Activated CD8-positive, alpha-beta T cell treated with anti-CD3 and anti-CD28 coated beads for 36 hours (primary cell): ENCODE measurements at regions not wholly inside any gene's neighbourhood (a gene's known extent, or its start where the extent isn't known, plus 50 kb on each side); places are given as distances from the start of the nearest gene placed in this dataset.
"Not testable (repeated sequence)": the region's sequence is repeated elsewhere in the genome, so short reads cannot be mapped to it uniquely, and the experiment has no call there.

Experiments used
- ATAC-seq: fragments of 200-7000 bp; cut with Tn5 transposase; one replicate; pipeline ENCODE4 v1.10.0; 2021; ENCODE audit warnings: mild to moderate bottlenecking, moderate library complexity
- CTCF ChIA-PET: fragments of 350-600 bp; sonication (Branson Sonifier 250); formaldehyde crosslinking; loops from one replicate; lab custom pipeline; 2021; ENCODE audit warnings: antibody characterized with exemption; lab: Charles Lee
- POLR2A ChIA-PET: fragments of 350-600 bp; sonication (Branson Sonifier 250); formaldehyde crosslinking; loops from one replicate; lab custom pipeline; 2021; ENCODE audit warnings: antibody characterized with exemption; lab: Charles Lee
- DNase-seq: peaks from one replicate; pipeline ENCODE4 v3.0.0-alpha.2; 2020
- H3K27ac Mint-ChIP-seq: one replicate; pipeline ENCODE4 v1.8.0; 2021; ENCODE audit warnings: mild to moderate bottlenecking, mixed read lengths
- H3K27me3 Mint-ChIP-seq: one replicate; pipeline ENCODE4 v1.8.0; 2021; ENCODE audit warnings: mixed read lengths
- H3K36me3 Mint-ChIP-seq: one replicate; pipeline ENCODE4 v1.8.0; 2021; ENCODE audit warnings: low read depth, mixed read lengths
- H3K4me1 Mint-ChIP-seq: one replicate; pipeline ENCODE4 v1.8.0; 2021; ENCODE audit warnings: low read depth, mixed read lengths
- H3K4me3 Mint-ChIP-seq: one replicate; pipeline ENCODE4 v1.8.0; 2021; ENCODE audit warnings: mild to moderate bottlenecking, moderate library complexity, mixed read lengths
- H3K9me3 Mint-ChIP-seq: one replicate; pipeline ENCODE4 v1.8.0; 2021; ENCODE audit warnings: mixed read lengths
- intact Hi-C: fragments of 100-400 bp; cut with micrococcal nuclease; formaldehyde crosslinking; loops from one replicate; pipeline ENCODE4 v1.10.0; 2022
- TF ChIP-seq, protein P1 (sequence below): fragments of 200-600 bp; IDR thresholded peaks from one replicate; pipeline ENCODE4 v1.8.0; 2022; ENCODE audit warnings: antibody characterized with exemption, mild to moderate bottlenecking

DNA sequence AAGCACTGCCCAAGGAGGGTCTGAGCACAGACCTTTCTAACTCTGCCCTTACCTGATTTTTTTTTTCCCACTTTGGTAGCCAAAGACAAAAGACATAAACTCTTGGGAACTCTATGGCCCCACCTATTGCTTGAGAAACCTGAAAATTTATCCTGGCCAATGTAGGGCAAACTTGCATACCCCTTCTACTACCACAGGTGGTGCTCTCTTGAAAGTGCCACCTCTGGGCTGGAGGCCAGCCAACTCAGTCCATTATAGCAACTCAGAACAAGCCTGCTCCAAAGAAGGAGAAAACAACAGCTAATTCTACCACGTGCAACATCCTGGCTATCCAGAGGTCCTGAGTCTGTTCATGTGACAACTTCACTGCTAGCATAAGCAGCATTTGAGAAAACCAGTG is 55.7 kb upstream of the ABCD2 start:
- Mint-ChIP-seq H3K36me3 (peaks cover 21% of the 10 kb centered on the region), H3K27me3 (no peaks in the 10 kb centered on the region), H3K27ac (no peak overlapping the region), H3K9me3 (peaks cover 30% of the 10 kb centered on the region), H3K4me1 (peaks cover 21% of the 10 kb centered on the region), H3K4me3 (no peak overlapping the region)
- intact Hi-C loops = no loop called here
- ChIA-PET POLR2A (no interaction called here), CTCF (no interaction called here)
- DNase-seq = no peak
- TF ChIP-seq, protein P1, sequence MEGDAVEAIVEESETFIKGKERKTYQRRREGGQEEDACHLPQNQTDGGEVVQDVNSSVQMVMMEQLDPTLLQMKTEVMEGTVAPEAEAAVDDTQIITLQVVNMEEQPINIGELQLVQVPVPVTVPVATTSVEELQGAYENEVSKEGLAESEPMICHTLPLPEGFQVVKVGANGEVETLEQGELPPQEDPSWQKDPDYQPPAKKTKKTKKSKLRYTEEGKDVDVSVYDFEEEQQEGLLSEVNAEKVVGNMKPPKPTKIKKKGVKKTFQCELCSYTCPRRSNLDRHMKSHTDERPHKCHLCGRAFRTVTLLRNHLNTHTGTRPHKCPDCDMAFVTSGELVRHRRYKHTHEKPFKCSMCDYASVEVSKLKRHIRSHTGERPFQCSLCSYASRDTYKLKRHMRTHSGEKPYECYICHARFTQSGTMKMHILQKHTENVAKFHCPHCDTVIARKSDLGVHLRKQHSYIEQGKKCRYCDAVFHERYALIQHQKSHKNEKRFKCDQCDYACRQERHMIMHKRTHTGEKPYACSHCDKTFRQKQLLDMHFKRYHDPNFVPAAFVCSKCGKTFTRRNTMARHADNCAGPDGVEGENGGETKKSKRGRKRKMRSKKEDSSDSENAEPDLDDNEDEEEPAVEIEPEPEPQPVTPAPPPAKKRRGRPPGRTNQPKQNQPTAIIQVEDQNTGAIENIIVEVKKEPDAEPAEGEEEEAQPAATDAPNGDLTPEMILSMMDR = no peak
- ATAC-seq = no peak

DNA sequence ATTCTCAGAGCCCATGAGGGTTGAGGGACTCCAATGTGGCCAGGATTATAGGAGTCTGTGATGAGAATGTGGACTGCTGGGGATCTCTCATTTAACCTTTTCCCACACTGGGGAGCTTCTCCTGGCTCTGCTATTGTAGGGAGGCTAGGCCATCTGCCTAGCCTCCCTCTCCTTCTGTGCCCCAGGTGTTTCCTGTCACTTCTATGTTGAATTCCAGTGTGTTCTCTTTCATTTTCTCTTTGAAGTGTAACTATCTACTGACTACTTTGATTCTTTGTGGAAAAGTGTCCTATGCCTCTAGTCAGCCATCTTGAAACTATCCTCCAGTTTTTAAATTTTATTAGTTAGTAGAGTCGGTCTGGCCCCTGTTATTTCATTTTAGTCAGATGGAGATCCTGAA is 53.4 kb upstream of the ABCD2 start:
- ATAC-seq (no peak), DNase-seq (no peak)
- intact Hi-C loops = no loop called here
- CTCF ChIA-PET = no interaction called here
- Mint-ChIP-seq H3K4me3 (no peak overlapping the region), H3K27me3 (no peaks in the 10 kb centered on the region), H3K4me1 (peaks cover 32% of the 10 kb centered on the region), H3K36me3 (peaks cover 15% of the 10 kb centered on the region), H3K9me3 (peaks cover 24% of the 10 kb centered on the region), H3K27ac (no peak overlapping the region)
- POLR2A ChIA-PET = no interaction called here
- TF ChIP-seq, protein P1 = no peak

DNA sequence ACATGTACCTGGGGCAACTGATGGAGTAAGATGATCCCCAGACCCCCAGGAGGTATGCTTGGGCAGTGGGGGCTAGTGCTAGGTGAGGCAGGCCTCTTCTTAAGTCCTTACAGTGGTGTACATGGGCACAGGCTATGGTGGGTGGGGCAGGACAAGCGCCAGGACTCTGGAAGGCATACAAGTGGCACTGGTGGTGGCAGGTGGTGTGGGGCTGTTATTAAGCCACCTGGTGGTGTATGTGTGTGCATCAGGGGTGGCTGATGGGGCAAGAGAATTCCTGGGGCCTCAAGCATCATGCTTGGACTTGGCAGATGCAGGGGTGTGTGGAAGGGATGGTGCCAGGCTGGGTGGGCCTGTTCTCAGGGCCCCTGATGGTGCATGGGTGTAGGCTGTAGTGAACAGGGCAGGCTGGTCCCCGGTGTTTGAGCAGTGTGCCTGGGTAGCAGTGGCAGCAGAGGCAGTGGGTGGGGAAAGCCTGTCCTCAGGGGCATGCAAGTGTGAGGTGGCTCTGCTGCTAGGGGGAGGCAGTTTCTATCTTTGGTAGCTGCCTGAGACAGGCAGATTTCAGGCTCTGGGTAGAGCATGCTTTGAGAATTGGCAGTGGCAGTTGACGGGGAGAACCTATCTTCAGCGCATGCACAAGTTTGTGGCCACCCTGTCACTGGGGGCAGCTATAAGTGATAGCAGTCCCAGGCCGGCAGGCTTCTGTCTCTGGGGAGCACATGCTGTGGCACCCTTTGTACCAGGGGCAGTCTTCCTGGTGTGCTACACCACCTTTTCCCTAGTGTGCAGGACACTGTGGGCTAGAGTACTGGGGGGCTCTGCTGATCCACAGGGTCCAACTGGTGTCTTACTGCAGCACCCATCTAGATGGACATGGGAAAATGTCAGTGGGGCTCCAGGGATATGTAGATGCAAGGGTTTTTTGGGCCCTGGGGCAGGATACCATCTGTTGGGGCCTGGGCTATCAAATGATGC is 52.6 kb upstream of the ABCD2 start:
- Mint-ChIP-seq H3K36me3 (peaks cover 13% of the 10 kb centered on the region), H3K4me1 (peaks cover 32% of the 10 kb centered on the region), H3K27ac (no peak overlapping the region), H3K4me3 (no peak overlapping the region), H3K9me3 (peaks cover 27% of the 10 kb centered on the region), H3K27me3 (no peaks in the 10 kb centered on the region)
- POLR2A ChIA-PET = no interaction called here
- TF ChIP-seq, protein P1 = no peak
- ATAC-seq (no peak), DNase-seq (no peak)
- CTCF ChIA-PET = no interaction called here
- intact Hi-C loops = no loop called here

DNA sequence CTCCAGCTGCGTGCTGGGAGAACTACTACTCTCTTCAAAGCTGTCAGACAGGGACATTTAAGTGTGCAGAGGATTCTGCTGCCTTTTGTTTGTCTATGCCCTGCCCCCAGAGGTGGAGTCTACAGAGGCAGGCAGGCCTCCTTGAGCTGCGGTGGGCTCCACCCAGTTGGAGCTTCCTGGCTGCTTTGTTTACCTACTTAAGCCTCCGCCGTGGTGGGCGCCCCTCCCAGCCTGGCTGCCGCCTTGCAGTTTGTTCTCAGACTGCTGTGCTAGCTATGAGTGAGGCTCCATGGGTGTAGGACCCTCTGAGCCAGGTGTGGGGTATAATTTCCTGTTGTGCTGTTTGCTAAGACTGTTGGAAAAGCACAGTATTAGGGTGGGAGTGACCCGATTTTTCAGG is 49.9 kb upstream of the ABCD2 start:
- Mint-ChIP-seq H3K36me3 (peaks cover 13% of the 10 kb centered on the region), H3K27ac (peak overlapping the region; percentile 63), H3K4me1 (peaks cover 29% of the 10 kb centered on the region), H3K9me3 (peaks cover 25% of the 10 kb centered on the region)
- H3K4me3 Mint-ChIP-seq, H3K27me3 Mint-ChIP-seq, POLR2A ChIA-PET, intact Hi-C loops, ATAC-seq: not testable (repeated sequence)
- CTCF ChIA-PET = interaction anchor here (0.8 to 1.3 kb wide), 3 partner anchors 14 to 22 kb away, joined by 3 to 4 read pairs (median 3); no protein-coding TSS in a partner anchor
- peak; percentile 42 for DNase-seq
